Neutrophil (primary cell): ENCODE measurements at regions not wholly inside any gene's neighbourhood (a gene's known extent, or its start where the extent isn't known, plus 50 kb on each side); places are given as distances from the start of the nearest gene placed in this dataset.

ENCODE experiments used
- H3K27ac ChIP-seq: fragments of 200-600 bp; sonication (generic); 2 replicates; pipeline ENCODE4 v1.5.1; 2016; ENCODE audit warnings: mild to moderate bottlenecking, moderate library complexity
- H3K27me3 ChIP-seq: fragments of 200-600 bp; sonication (generic); 2 replicates; pipeline ENCODE4 v1.6.0; 2016; ENCODE audit warnings: mild to moderate bottlenecking
- H3K36me3 ChIP-seq: fragments of 200-600 bp; sonication (generic); 2 replicates; pipeline ENCODE4 v1.5.1; 2017
- H3K4me1 ChIP-seq, 2 experiments: fragments of 200-600 bp in 1 of 2; sonication (generic) in 1 of 2; 1 replicate in 1 of 2; 2 replicates in 1 of 2; pipeline versions ENCODE4 v1.5.1 to v1.6.1; 2013 to 2016; ENCODE audit warnings: low read depth in 1 of 2, low read length in 1 of 2, mild to moderate bottlenecking in 1 of 2, moderate library complexity in 1 of 2; ENCODE audit not compliant: control insufficient read depth in 1 of 2, insufficient read depth in 1 of 2
- H3K4me3 ChIP-seq, 2 experiments: fragments of 200-600 bp in 1 of 2; sonication (generic) in 1 of 2; 1 replicate in 1 of 2; 2 replicates in 1 of 2; pipeline ENCODE4 v1.5.1; 2013 to 2016; ENCODE audit warnings: low read depth in 1 of 2, low read length in 1 of 2, mild to moderate bottlenecking in 1 of 2, moderate library complexity in 1 of 2
- H3K9me3 ChIP-seq: fragments of 200-600 bp; sonication (generic); 2 replicates; pipeline ENCODE4 v1.5.1; 2016
- CTCF ChIP-seq: fragments of 200-600 bp; sonication (generic); IDR thresholded peaks from 2 replicates; pipeline ENCODE4 v1.5.1; 2016; ENCODE audit warnings: antibody characterized with exemption

GRCh38 chr14:97975216-97975615 lies 1178.0 kb downstream of the VRK1 start:
- Histone ChIP-seq H3K36me3 (no peaks in the 10 kb centered on the region), H3K9me3 (no peaks in the 10 kb centered on the region), H3K27me3 (no peaks in the 10 kb centered on the region), H3K4me3 (no peak overlapping the region), H3K4me1 (no peaks in the 10 kb centered on the region), H3K27ac (no peak overlapping the region)
- TF ChIP-seq CTCF = no peak

- Histone ChIP-seq H3K27ac (no peak overlapping the region), H3K4me1 (no peaks in the 10 kb centered on the region), H3K9me3 (no peaks in the 10 kb centered on the region), H3K4me3 (no peak overlapping the region), H3K36me3 (no peaks in the 10 kb centered on the region), H3K27me3 (no peaks in the 10 kb centered on the region)
- no peak for TF ChIP-seq CTCF
These were observed 1178.8 kb downstream of the VRK1 start for GRCh38 chr14:97975962-97976361.

GRCh38 chr14:97976861-97977260 lies 1179.7 kb downstream of the VRK1 start:
- H3K36me3 ChIP-seq = no peaks in the 10 kb centered on the region
- no peaks in the 10 kb centered on the region for H3K4me1 ChIP-seq
- no peaks in the 10 kb centered on the region for H3K27me3 ChIP-seq
- H3K4me3 ChIP-seq = no peak overlapping the region
- no peaks in the 10 kb centered on the region for H3K9me3 ChIP-seq
- TF ChIP-seq CTCF = no peak
- H3K27ac ChIP-seq = no peak overlapping the region

DNA sequence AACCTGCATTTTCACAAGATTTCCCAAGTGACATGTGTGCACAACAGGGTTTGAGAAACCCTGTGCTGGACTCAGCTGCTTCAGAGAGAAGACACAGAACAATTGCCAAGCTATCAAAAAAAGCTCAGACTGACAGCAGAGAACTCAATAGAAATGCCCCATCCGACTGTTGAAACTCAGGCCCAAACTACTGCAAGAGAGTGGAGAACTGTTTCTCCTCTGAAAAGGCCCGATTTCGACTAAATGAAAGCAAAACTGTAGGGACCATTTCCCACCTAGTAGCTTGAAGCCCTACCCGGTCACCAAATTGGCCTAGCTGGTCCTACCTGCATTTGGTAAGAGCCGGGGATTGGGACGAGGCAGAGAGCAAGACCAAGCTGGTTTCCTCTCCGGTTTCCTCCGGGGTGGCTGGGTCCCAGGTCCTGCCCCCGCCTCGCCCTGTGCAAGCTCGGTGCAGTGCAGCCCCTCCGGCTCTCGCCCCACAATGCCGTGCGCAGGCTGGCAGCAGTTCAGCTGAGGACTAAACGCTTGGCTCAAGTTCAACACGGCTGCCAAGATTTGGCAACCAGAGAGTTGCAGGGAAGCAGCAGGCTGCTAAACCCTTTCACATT lies 1180.6 kb downstream of the VRK1 start:
- H3K36me3 ChIP-seq = no peaks in the 10 kb centered on the region
- H3K27ac ChIP-seq = no peak overlapping the region
- no peaks in the 10 kb centered on the region for H3K27me3 ChIP-seq
- no peaks in the 10 kb centered on the region for H3K9me3 ChIP-seq
- H3K4me1 ChIP-seq = no peaks in the 10 kb centered on the region
- H3K4me3 ChIP-seq = no peak overlapping the region
- TF ChIP-seq CTCF = no peak

DNA sequence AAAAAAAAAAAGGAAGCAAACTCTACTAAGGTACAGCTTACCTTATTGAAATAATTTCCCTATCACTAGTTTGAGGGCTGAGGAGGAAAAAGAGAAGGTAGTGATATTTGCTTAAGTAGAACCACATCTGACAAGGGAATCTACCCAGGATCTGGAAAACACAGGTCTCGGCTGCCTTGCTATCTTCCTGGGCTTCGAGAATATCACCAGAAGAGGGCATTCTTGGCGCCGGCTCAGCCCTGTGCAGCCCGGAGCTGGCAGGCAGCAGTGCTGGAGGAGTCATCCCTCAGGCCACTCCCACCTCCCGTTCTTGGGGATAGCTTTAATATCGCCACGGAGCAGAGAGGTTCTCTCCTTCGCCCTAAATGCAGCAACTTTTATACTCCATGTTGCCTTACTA lies 1181.2 kb downstream of the VRK1 start:
- no peaks in the 10 kb centered on the region for H3K4me1 ChIP-seq
- no peaks in the 10 kb centered on the region for H3K9me3 ChIP-seq
- H3K4me3 ChIP-seq = no peak overlapping the region
- H3K27ac ChIP-seq = no peak overlapping the region
- H3K36me3 ChIP-seq = no peaks in the 10 kb centered on the region
- H3K27me3 ChIP-seq = no peaks in the 10 kb centered on the region
- no peak for TF ChIP-seq CTCF
